ENCODE measurements at regions not wholly inside any gene's neighbourhood (a gene's known extent, or its start where the extent isn't known, plus 50 kb on each side); places are given as distances from the start of the nearest gene placed in this dataset.

GRCh38 chr20:51131811-51132210 lies 108.9 kb upstream of the KCNG1 start:
- TF ChIP-seq FOS (IDR thresholded peaks at IDR 0.05; ENCODE audit: low read depth, low read length) (no peak), CTCF (conservative IDR thresholded peaks at IDR 0.05; ENCODE audit: low read depth, low read length) (no peak), MXI1 (IDR thresholded peaks at IDR 0.05; ENCODE audit: borderline replicate concordance, low read depth, low read length) (no peak), NFE2L2 (IDR thresholded peaks at IDR 0.05; ENCODE audit: low read depth, low read length) (no peak), POLR2A (IDR thresholded peaks at IDR 0.05; ENCODE audit: low read depth, low read length) (no peak), USF2 (IDR thresholded peaks at IDR 0.05; ENCODE audit: low read depth, low read length) (no peak), ELK1 (IDR thresholded peaks at IDR 0.05; ENCODE audit: borderline replicate concordance, low read depth, low read length) (no peak), RCOR1 (IDR thresholded peaks at IDR 0.05; ENCODE audit: insufficient replicate concordance, low read length) (no peak), SMC3 (IDR thresholded peaks at IDR 0.05; ENCODE audit: low read depth, low read length) (no peak), RAD21 (IDR thresholded peaks at IDR 0.05; ENCODE audit: low read length) (no peak)

Data from IMR-90 (cell line).